Gastrocnemius medialis (tissue), 4 donors: ENCODE measurements at regions not wholly inside any gene's neighbourhood (a gene's known extent, or its start where the extent isn't known, plus 50 kb on each side); places are given as distances from the start of the nearest gene placed in this dataset.

Experiments
- CTCF ChIP-seq, 5 experiments: fragments of 450-650 bp in 3 of 5; fragments of 200-600 bp in 2 of 5; sonication (generic) in 2 of 5; IDR thresholded peaks in 4 of 5; conservative IDR thresholded peaks in 1 of 5; 1 replicate in 4 of 5; 2 replicates in 1 of 5; pipeline ENCODE4 v1.5.1; 2016 to 2019; ENCODE audit warnings: antibody characterized with exemption in 5 of 5, mild to moderate bottlenecking in 3 of 5, moderate library complexity in 3 of 5
- POLR2A ChIP-seq, 2 donors: fragments of 450-650 bp; IDR thresholded peaks; one replicate each; pipeline ENCODE4 v1.6.1; 2017; ENCODE audit warnings: antibody characterized with exemption in 2 of 2, mild to moderate bottlenecking in 2 of 2, moderate library complexity in 2 of 2

- TF ChIP-seq CTCF (IDR thresholded peaks at IDR 0.05 in 4 of 5, conservative IDR thresholded peaks at IDR 0.05 in 1 of 5) (no peak), POLR2A (IDR thresholded peaks at IDR 0.05) (no peak)
These were observed 197.9 kb upstream of the MEIS2 start for GRCh38 chr15:37298271-37298670.
